ENCODE measurements at regions not wholly inside any gene's neighbourhood (a gene's known extent, or its start where the extent isn't known, plus 50 kb on each side); places are given as distances from the start of the nearest gene placed in this dataset.

- TF ChIP-seq POLR2A (IDR thresholded peaks at IDR 0.05), result no peak
- no peak for TF ChIP-seq CTCF (IDR thresholded peaks at IDR 0.05)
Measured at GRCh38 chr10:60441515-60441914, 51.8 kb upstream of the ANK3 start.
